Hematopoietic multipotent progenitor cell treated with erythropoietin and hydrocortisone succinate and interleukin-3 and kit ligand, for 6 days (in vitro differentiated cells): ENCODE measurements at regions not wholly inside any gene's neighbourhood (a gene's known extent, or its start where the extent isn't known, plus 50 kb on each side); places are given as distances from the start of the nearest gene placed in this dataset.
A peak's percentile ranks its signal among the peaks of the same experiment; 100 is the strongest.
"Not testable (repeated sequence)": the region's sequence is repeated elsewhere in the genome, so short reads cannot be mapped to it uniquely, and the experiment has no call there.

Source experiments
- DNase-seq: peaks from one replicate; pipeline ENCODE4 v3.0.0-alpha.2; 2015

DNA sequence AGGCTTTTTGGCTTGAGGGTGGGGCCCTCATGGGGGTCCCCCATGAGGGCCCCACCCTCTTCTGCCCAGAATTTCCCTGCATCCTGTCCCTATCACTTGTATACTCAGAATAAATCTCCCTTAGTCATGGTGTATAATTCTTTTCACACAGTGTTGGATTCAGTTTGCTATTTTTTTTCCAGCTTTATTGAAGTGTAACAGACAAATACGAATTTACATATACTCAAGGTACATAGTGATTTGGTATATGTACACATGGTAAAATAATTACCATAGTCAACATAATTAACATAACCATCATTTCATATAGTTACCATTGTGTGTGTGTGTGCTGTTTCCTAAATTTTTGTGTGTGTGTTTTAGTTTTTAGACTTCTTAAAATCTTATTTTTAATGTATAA, 289.4 kb downstream of the CNTNAP3B start:
- DNase-seq: not testable (repeated sequence)

DNA sequence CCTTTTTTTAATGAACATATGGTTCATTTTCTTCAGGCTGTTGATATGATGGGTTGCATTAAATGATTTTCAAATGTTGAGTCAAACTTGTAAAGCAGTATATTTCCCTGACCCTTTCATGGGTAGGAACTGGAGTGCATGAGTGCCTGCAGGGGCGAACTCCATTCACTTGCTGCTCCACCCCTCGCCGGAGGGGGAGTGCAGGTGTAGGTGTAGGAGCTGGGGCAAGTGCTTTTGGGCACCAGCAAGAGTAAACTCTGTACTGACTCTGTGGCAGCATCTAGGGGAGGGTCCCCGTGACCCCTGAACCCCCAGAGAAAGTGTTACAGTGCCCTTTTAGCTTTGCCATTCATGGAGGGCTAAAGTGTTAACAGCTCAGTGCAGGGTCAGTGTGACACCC, 290.3 kb downstream of the CNTNAP3B start:
- DNase-seq: not testable (repeated sequence)

DNA sequence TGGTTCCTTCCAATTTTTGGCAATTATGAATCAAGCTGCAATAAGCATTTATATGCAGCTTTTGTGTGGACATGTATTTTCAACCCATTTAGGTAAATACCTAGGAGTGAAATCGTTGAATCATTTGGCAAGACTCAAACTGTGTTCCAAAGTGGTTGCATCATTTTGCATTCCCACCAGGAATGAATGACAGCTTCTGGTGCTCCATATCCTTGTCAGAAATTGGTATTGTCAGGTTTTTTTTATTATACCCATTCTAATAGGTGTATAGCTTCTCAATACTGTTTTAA, 290.7 kb downstream of the CNTNAP3B start:
- not testable (repeated sequence) for DNase-seq

DNA sequence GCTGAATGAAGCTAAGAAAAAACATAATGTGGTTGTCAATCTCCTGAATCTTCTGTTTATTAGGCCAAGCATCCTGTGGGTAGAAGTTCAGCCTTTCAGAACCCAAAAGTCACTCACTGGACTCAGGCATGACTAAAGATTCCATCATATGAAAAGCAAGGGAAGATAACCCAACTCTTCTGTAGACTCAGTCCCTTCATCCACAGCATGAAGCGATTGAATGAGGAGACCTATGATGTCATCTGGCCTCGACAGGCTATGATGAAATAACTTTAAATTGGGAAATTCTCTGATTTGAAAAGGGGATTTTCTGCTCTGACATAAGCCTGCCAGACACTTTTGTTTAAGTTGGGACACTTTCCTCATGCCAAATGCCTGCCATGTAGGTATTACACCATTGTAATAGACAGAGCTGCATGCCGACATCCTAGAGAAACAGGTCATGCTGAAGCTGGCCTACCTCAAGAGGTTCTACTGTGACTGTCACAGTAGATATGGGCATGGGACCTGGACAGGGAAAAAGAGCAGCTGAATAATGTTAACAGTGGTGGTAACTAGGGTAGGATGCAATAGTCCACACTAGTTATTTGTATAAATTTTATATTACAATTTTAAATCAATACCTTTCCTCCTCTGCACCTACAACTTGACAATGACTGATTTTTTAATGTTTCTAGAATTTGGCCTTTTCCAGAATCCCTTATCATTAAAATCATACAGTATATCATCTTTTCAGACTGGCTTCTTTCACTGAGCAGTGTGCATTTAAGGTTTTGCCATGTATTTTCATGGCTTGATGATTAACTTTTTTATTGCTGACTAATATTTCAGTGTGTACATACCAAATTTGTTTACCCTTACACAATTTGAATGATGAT, 291.3 kb downstream of the CNTNAP3B start:
- DNase-seq: not testable (repeated sequence)

DNA sequence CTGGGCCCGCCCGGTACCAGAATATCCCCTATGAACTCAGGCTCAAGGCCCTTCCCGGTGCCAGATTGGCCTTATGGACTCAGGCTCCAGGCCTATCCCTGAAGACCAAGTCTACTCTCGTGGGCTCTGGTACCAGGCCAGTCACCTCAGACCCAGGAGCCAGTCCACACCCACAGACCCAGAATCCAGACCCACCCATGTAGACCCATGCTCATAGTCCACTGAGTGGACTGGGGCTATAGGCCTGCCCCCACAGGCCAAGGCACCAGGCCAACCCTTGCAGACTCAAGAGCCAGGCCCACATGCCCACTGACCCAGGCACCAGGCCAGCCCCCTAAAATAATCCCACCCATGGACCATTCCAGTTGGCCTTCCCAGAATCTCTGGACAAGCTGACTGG, 296.1 kb downstream of the CNTNAP3B start:
- DNase-seq: not testable (repeated sequence)

DNA sequence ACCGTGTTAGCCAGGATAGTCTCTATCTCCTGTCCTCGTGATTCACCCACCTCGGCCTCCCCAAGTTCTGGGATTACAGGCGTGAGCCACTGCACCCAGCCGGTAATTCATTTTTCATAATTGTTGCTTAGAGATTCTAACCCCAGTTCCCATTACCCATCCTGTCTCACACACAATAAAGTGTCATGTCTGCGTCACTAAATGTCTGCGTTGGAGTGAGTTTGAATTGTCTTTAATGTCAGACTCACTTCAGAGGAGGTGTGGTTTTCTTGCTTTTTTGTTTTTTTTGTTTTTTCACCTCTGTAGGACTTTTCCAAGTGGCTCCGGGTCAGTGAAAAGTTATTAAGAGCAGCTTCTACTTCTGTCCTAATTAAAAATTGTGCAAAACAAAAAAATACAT, 304.5 kb downstream of the CNTNAP3B start:
- DNase-seq: not testable (repeated sequence)

DNA sequence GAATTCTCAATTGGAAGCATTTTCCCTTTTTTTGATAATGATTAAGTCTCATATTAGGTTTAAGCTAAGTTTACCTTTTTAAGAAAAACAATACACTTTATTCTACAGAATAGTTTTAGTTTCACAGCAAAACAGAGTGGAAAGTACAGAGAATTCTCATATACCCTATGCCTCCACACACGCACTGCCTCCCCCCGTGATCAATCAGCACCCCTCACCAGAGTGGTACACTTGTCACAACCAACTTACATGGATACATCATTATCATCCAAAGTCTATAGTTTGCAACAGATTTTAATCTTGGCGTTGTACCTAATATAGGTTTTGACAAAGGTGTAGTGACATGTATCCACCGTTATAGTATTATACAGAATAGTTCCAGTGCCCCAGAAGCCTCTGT, 326.5 kb downstream of the CNTNAP3B start:
- DNase-seq: not testable (repeated sequence)

DNA sequence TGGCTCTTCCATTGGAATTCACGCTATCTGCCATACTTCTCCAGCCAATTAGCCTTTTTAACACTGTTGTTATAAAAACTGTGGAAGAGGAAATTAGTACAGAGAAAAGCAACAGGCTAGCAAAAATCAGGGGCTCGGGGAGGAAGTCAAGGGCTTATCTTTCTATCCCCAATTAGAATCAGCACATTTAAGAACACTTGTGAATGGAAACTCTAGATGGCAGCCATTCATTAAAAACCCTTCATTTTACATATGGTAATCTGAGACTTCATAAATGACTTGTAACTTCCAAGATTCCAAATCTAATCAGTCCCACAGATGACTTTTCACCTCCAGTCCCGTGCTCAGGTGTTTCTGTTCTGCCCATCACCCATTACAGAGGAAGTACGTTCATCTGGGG, 330.5 kb downstream of the CNTNAP3B start:
- DNase-seq: peak; percentile 20

DNA sequence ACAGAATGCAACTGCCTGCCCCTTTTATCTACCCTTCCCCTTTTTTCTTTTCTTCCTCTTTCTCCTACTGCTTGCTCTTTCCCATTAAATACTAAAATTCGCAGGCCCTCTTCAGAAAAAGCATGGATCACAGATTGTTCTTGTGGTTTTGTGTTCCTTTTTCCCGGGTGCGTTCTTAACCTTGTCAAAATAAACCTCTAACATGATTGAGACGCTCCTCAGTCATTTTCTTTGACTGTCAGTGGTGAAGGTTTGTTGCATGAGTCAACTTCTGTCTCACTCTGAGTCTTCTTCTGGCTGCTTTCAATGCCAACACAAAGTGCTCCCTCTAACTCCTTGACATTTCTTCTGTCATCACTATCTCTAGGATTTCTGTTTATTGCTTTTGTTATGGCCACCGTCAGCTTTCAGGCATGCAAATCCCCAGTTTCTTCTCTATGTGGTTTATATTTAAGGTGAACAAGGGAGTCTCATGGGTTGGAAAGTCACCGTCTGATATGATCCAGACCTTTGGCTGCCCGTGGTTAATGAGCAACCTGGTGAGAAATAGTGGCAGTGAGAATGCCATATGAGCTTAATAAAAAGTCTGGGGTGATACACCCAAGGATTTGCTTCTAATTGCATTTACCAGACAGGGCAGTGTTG, 338.4 kb downstream of the CNTNAP3B start:
- DNase-seq: not testable (repeated sequence)

DNA sequence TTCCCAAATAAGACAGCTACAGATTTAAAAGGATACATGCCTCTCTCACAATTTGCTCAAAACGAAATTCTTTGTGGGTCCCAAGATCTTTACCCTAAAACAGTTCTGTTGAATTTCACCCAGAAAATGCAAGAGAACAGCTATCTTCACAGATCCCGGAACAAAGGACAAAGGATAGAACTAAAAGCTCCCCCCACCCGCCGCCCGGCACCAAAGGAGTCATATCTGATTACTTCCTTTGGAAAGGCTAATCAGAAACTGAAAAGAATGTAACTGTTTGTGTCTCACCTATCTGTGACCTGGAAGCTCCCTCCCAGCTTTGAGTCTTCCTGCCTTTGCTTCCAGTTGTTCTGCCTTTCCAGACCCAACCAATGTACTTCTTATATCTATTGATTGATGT, 339.2 kb downstream of the CNTNAP3B start:
- DNase-seq: not testable (repeated sequence)

DNA sequence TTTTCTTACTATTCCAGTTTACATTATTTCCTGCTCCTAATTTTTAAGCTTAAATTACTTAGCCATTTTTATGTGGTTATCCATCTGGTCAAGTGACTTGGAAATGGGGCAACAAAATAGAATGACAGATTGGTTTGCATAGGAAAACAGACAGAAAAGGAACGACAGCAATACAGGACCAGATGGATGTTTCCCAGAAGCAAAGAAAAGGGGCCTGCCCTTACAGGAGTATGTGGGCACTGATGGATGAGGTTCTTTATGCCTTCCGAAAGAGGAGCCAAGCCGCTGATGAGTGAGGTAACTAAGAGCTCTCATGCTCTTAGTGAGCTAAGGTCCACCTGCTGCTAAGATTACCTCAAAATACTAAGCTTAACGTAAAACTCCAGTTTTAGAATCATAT, 339.8 kb downstream of the CNTNAP3B start:
- DNase-seq: not testable (repeated sequence)

DNA sequence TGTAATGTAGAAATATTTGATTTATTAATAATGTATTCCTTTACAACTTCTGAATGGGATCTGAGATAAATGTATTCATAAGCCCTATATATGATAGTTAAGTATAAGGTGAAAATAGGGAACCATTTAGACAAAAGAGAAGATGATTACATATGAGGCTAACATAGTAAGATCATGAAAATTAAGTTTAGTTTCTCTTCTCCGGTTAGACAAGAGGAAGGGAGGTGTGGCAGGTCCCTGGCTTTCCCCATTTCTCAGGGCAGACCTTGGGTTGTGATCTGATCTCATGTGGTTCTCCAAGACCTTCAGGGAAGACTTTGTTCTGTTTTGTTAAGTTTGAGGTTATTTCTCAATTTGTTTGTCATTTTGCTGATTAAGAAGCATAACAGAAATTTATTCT, 341.3 kb downstream of the CNTNAP3B start:
- not testable (repeated sequence) for DNase-seq

DNA sequence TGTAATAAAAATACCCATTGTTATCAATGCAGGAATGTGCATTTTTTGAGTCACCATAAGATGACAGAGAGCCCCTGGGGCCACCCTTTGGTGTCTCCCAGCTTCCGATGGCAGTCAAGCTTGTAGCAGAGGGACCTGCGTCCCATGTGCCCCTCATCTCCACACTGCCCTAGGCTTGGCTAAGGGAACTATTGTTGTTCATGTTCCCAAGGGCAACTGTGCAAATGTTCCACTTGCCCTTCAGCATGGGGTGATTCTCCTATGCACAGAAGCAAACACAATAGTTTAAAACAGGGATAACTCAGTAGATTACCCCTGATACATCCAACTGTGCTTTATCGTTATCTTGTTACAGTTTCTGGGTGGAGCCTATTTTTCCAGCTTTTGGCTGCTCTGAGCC, 342.0 kb downstream of the CNTNAP3B start:
- DNase-seq: not testable (repeated sequence)

DNA sequence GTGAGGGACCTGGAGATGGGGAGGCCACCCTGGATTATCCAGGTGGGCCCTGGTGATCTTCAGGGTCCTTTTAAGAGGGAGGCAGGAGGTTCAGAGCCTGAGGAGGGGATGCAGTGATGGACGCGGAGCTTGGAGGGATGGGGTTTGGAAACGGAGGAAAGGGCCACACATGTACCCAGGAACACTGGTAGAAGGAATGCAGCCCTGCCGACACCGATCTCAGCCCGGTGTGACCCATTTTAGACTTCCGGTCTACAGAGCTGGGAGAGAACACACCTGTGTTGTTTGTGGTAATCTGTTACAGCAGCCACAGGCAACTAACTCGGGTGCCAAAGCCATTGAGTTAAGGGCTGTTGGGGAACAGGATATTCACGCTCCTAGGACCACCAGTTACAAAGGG, 345.2 kb downstream of the CNTNAP3B start:
- DNase-seq: not testable (repeated sequence)

DNA sequence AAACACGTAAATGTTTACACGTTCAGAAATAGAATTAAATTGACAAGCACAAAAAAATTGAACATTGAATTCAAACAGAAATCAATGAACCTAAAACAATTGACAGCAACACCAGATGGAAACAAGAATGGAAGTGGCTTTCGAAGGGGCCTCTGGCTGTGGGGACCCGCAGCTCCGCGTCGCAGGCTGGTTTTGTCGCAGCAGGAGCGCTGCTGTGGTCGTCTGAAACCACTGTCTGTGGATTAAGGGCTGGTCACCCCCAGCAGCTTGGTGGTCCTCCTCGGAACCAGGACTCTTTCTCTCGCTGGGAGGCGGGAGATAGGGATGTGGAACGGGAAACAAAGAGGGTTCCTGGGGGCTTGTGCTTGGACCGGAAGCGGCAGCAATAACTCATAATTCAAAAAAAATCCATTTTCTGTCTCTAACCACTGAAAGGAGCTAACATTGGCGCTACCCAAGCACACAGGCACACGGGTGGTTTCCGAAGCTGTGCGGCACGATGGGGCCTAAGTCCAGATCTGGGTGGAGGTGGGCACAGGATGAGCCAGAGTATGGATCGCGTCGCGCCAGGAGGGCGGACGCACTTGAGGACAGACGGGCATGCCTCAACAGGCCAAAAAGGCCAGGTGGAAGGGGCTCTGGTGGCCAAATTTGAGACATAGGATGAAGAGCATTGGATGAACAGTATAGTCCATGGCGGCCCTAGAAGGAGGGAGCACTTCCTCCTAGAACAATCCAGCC, 346.0 kb downstream of the CNTNAP3B start:
- DNase-seq: not testable (repeated sequence)

DNA sequence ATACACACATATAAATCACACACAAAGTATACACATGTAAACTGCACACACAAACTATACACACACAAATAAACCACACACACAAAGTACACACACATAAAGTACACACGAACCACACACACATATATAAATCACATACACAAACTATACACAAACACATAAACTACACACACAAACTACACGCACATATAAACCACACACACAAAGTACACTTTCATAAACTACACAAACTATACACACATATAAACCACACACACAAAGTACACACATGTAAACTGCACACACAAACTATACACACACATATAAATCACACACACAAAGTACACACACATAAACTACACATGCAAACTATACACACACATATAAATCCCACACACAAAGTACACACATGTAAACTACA, 347.3 kb downstream of the CNTNAP3B start:
- DNase-seq: not testable (repeated sequence)

DNA sequence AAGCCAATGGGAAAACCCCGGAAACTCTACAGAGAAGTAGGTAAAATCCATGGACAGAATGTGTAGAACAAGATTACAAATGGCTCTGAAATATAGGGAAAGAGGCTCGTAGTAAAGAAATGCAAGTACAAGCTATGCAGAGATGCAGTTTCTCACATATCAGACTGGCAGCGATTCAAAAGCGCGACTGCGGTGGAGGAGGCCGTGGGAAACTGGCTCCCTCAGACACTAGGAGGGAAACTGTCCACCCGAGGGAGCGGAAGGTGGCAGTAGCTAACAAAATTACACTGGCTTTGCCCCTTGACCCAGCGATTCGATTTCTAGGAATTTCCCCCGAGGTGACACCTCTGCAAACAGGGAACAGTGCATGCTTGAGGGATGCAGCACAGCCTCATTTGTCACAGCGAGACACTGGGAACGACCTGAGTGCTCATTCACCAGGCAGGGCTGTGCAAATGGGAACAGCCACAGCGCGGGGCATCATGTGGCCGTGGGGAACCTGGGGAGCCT, 349.3 kb downstream of the CNTNAP3B start:
- not testable (repeated sequence) for DNase-seq

DNA sequence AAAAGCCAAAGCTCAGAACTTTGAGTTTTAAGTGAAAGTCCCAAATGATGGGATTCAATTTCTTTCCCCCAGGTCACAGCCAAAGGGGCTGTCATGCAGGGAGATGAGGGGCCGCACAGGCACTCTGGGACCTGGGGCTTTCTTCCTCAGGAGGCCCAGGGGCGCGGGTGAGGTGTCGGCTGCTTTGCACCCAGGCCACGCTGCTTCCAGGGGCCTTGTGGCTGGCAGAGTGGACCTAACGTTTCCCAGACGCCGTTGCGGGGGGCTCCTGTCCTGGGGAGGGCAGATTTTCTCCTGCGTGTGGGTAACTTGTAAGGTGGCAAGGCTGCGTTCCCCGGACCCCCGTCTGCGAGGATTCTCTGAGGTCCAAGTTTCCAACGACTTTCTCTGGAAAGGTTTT, 350.0 kb downstream of the CNTNAP3B start:
- not testable (repeated sequence) for DNase-seq

DNA sequence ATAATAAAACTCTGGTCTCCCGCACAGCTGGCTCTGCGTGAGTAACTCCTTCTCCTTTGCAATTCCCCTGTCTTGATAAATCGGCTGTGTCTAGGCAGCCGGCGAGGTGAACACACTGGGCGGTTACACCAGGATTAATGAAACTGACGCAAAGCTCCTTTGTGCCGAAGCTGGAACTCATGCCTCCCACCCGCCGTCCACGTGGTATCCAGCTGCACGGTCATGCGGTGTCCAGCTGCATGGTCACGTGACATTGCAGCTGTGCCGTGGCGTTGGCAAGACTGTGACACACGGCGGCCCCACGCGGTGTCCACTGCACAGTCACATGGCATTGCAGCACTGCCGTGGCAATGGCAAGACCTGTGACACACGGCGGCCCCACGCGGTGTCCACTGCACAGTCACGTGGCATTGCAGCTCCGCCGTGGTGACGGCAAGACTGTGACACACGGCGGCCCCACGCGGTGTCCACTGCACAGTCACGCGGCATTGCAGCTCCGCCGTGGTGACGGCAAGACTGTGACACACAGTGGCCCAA, 350.6 kb downstream of the CNTNAP3B start:
- DNase-seq: not testable (repeated sequence)

DNA sequence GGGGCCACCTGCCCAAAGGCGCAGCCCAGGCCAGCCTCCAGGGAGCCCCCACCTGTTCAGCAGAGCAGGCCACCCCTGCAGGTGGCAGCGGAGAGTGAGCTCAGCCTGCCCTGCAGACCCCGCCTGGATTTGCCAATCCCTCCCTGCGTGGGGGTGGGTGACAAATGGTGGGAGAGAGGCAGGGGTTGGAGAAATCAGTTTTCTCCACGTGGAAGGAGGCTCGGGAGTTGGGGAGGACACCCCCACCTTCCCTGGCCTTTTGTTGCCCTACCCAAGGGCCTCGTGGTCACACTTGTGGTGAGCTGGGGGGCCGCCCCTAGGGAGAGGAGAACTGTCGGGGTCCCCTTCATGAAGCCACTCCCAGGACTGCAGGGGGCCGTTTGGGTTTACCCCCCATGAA, 351.7 kb downstream of the CNTNAP3B start:
- not testable (repeated sequence) for DNase-seq

DNA sequence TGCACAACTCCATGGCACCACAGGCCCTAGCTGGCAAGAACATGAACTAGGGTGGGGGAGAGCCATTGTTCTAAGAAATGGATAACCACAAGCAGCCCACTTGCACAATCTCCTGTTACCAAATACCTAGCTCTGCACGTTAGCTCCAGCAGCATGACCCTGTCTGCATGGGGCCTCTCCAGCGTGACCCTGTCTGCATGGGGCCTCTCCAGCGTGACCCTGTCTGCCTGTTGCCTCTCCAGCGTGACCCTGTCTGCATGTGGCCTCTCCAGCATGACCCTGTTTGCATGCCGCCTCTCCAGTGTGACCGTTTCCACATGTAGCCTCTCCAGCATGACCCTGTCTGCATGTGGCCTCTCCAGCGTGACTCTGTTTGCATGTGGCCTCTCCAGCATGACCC, 356.7 kb downstream of the CNTNAP3B start:
- not testable (repeated sequence) for DNase-seq

DNA sequence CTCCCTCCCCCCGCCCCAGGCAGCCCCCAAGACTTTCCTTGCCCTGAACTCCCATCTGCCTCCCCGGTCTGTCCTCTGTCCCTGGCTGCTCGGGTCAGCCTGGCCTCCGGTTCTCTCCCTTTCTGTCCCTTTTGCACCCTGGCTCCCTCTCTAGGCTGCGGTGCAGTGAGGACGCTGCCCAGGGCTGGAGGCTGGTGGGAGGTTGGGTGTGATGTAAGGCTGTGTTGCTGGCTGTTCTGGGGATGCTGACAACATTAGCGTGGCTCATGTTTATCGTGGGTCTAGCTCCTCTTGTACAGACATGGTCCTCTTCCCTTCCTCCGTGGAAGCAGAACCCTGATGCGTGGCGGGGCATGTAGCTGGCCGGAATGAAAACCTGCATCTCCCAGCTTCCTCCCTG, 357.5 kb downstream of the CNTNAP3B start:
- not testable (repeated sequence) for DNase-seq

DNA sequence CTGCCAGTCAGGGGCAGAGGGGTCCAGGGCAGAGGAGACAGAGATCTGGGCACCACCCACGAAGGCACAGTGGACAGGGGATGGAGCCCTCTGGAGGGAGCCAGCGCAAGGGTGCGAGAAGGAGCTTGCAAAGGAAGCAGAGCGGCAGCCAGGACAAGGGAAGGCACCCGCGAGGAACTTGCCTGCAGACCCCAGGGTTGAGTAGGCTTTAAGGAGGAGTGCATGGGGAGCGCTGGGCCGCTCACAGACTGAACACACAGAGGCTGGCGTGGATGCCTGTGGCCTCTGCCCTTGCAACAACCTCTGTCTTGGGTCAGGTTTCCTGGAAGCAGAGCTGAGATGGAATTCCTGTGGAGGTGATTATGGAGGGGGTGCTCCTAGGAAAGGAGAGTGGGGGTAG, 374.4 kb downstream of the CNTNAP3B start:
- not testable (repeated sequence) for DNase-seq
